ENCODE measurements at regions not wholly inside any gene's neighbourhood (a gene's known extent, or its start where the extent isn't known, plus 50 kb on each side); places are given as distances from the start of the nearest gene placed in this dataset.

GRCh38 chr15:26148156-26148860 is 285.2 kb upstream of the ATP10A start:
- Histone ChIP-seq H3K79me2 (ENCODE audit: low read depth) (no peaks in the 10 kb centered on the region), H3K4me1 (replicated peaks; ENCODE audit: insufficient read depth) (no peaks in the 10 kb centered on the region), H3K9me2 (ENCODE audit: insufficient read depth) (no peaks in the 10 kb centered on the region), H3K4me3 (no peak overlapping the region), H3K4me2 (no peak overlapping the region), H3F3A (ENCODE audit: insufficient read depth, low read depth) (no peaks in the 10 kb centered on the region), H2AFZ (no peak overlapping the region), H4K20me1 (ENCODE audit: insufficient read depth) (no peaks in the 10 kb centered on the region), H3K36me3 (ENCODE audit: low read depth) (no peaks in the 10 kb centered on the region), H3K27ac (no peak overlapping the region), H3K27me3 (ENCODE audit: insufficient read depth, low read depth) (no peaks in the 10 kb centered on the region), H3K9me3 (ENCODE audit: insufficient read depth, low read depth) (no peaks in the 10 kb centered on the region)
- CTCF ChIA-PET = no interaction called here
- POLR2A ChIA-PET (ENCODE audit: unreplicated experiment) = no interaction called here
- intact Hi-C loops (cut with micrococcal nuclease; ENCODE audit: unreplicated experiment) = no loop called here
- no peak for DNase-seq
- TF ChIP-seq CTCF (conservative IDR thresholded peaks at IDR 0.05) (no peak), EZH2 (IDR thresholded peaks at IDR 0.05; ENCODE audit: low read depth) (no peak)
- BruUV-seq (replicated peaks) = no TSS peak

- no peaks in the 10 kb centered on the region for H3K4me1 ChIP-seq (replicated peaks; ENCODE audit: insufficient read depth)
- no peaks in the 10 kb centered on the region for H3F3A ChIP-seq (ENCODE audit: insufficient read depth, low read depth)
- BruUV-seq (replicated peaks) = no TSS peak
- H3K27me3 ChIP-seq (ENCODE audit: insufficient read depth, low read depth) = no peaks in the 10 kb centered on the region
- H3K27ac ChIP-seq = no peak overlapping the region
- no peaks in the 10 kb centered on the region for H3K9me3 ChIP-seq (ENCODE audit: insufficient read depth, low read depth)
- H3K79me2 ChIP-seq (ENCODE audit: low read depth) = no peaks in the 10 kb centered on the region
- ChIA-PET POLR2A (ENCODE audit: unreplicated experiment) (no interaction called here), CTCF (no interaction called here)
- DNase-seq = no peak
- no peaks in the 10 kb centered on the region for H3K36me3 ChIP-seq (ENCODE audit: low read depth)
- no peak for TF ChIP-seq CTCF (conservative IDR thresholded peaks at IDR 0.05)
- TF ChIP-seq EZH2 (IDR thresholded peaks at IDR 0.05; ENCODE audit: low read depth) = no peak
- H3K9me2 ChIP-seq (ENCODE audit: insufficient read depth) = no peaks in the 10 kb centered on the region
- intact Hi-C loops (cut with micrococcal nuclease; ENCODE audit: unreplicated experiment) = no loop called here
- H4K20me1 ChIP-seq (ENCODE audit: insufficient read depth) = no peaks in the 10 kb centered on the region
- H3K4me2 ChIP-seq = no peak overlapping the region
- no peak overlapping the region for H2AFZ ChIP-seq
- no peak overlapping the region for H3K4me3 ChIP-seq
These were observed 283.1 kb upstream of the ATP10A start for GRCh38 chr15:26146202-26146601.

- Histone ChIP-seq H2AFZ (no peak overlapping the region), H3K36me3 (ENCODE audit: low read depth) (no peaks in the 10 kb centered on the region), H3K4me1 (replicated peaks; ENCODE audit: insufficient read depth) (no peaks in the 10 kb centered on the region), H3K9me2 (ENCODE audit: insufficient read depth) (no peaks in the 10 kb centered on the region), H3F3A (ENCODE audit: insufficient read depth, low read depth) (no peaks in the 10 kb centered on the region), H3K79me2 (ENCODE audit: low read depth) (no peaks in the 10 kb centered on the region), H3K9me3 (ENCODE audit: insufficient read depth, low read depth) (no peaks in the 10 kb centered on the region), H3K27me3 (ENCODE audit: insufficient read depth, low read depth) (no peaks in the 10 kb centered on the region), H4K20me1 (ENCODE audit: insufficient read depth) (no peaks in the 10 kb centered on the region), H3K27ac (no peak overlapping the region), H3K4me3 (no peak overlapping the region), H3K4me2 (no peak overlapping the region)
- intact Hi-C loops (cut with micrococcal nuclease; ENCODE audit: unreplicated experiment) = no loop called here
- ChIA-PET POLR2A (ENCODE audit: unreplicated experiment) (no interaction called here), CTCF (no interaction called here)
- DNase-seq = no peak
- BruUV-seq (replicated peaks) = no TSS peak
- TF ChIP-seq CTCF (conservative IDR thresholded peaks at IDR 0.05) (no peak), EZH2 (IDR thresholded peaks at IDR 0.05; ENCODE audit: low read depth) (no peak)
These were observed 282.7 kb upstream of the ATP10A start for GRCh38 chr15:26145796-26146195.

Measured in PC-9 (cell line).